Ishikawa (cell line): ENCODE measurements at regions not wholly inside any gene's neighbourhood (a gene's known extent, or its start where the extent isn't known, plus 50 kb on each side); places are given as distances from the start of the nearest gene placed in this dataset.

Source experiments
- CEBPB ChIP-seq: IDR thresholded peaks from 2 replicates; pipeline ENCODE4 v1.6.1; 2012
- CREB1 ChIP-seq: IDR thresholded peaks from 2 replicates; pipeline ENCODE4 v1.6.1; 2012; ENCODE audit warnings: low read depth
- EGR1 ChIP-seq: IDR thresholded peaks from 2 replicates; pipeline ENCODE4 v1.6.1; 2012
- EP300 ChIP-seq: IDR thresholded peaks from 2 replicates; pipeline ENCODE4 v1.6.1; 2012; ENCODE audit warnings: borderline replicate concordance
- FOXM1 ChIP-seq: IDR thresholded peaks from 2 replicates; pipeline ENCODE4 v1.6.1; 2012; ENCODE audit warnings: low read depth, borderline replicate concordance
- NFIC ChIP-seq: IDR thresholded peaks from 2 replicates; pipeline ENCODE4 v1.6.1; 2012
- RAD21 ChIP-seq: IDR thresholded peaks from 2 replicates; pipeline ENCODE4 v1.6.1; 2012; ENCODE audit warnings: low read depth
- TAF1 ChIP-seq: IDR thresholded peaks from 2 replicates; pipeline ENCODE4 v1.6.1; 2012; ENCODE audit warnings: low read depth, mild to moderate bottlenecking
- TCF12 ChIP-seq: IDR thresholded peaks from 2 replicates; pipeline ENCODE4 v1.6.1; 2012; ENCODE audit warnings: low read depth
- TEAD4 ChIP-seq: IDR thresholded peaks from 2 replicates; pipeline ENCODE4 v1.6.1; 2012
- USF1 ChIP-seq: IDR thresholded peaks from 2 replicates; pipeline ENCODE4 v1.6.1; 2012
- YY1 ChIP-seq: IDR thresholded peaks from 2 replicates; pipeline ENCODE4 v1.6.1; 2012; ENCODE audit warnings: low read depth
- ZBTB7A ChIP-seq: IDR thresholded peaks from 2 replicates; pipeline ENCODE4 v1.6.1; 2012; ENCODE audit warnings: low read depth
- TF ChIP-seq, protein P1 (sequence below): IDR thresholded peaks from 2 replicates; pipeline ENCODE4 v1.6.1; 2012; ENCODE audit warnings: low read depth, mild to moderate bottlenecking
- TF ChIP-seq, protein P2 (sequence below): IDR thresholded peaks from 2 replicates; pipeline ENCODE4 v1.6.1; 2012

DNA sequence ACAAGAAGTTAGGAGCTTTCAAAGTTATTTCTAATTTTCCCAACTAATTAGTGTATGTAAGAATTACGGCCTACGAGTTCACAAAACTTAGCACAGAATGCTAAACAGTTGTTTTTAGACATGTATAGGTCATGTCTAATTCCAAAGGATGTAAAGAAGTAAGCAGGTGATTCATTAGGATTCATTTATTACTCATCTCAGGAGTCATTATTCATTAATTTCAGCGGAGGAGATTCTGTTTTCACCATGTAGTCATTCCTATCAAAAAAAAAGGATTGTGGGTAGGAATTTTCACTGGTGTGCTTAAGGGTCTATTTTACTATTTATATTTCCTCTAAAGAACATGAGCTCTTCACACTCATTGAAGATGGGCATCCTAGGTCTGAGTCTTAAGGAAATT lies 532.2 kb downstream of the ACTL7B start:
- TF ChIP-seq RAD21 = no peak
- TF ChIP-seq TEAD4 = no peak
- TF ChIP-seq, protein P1, sequence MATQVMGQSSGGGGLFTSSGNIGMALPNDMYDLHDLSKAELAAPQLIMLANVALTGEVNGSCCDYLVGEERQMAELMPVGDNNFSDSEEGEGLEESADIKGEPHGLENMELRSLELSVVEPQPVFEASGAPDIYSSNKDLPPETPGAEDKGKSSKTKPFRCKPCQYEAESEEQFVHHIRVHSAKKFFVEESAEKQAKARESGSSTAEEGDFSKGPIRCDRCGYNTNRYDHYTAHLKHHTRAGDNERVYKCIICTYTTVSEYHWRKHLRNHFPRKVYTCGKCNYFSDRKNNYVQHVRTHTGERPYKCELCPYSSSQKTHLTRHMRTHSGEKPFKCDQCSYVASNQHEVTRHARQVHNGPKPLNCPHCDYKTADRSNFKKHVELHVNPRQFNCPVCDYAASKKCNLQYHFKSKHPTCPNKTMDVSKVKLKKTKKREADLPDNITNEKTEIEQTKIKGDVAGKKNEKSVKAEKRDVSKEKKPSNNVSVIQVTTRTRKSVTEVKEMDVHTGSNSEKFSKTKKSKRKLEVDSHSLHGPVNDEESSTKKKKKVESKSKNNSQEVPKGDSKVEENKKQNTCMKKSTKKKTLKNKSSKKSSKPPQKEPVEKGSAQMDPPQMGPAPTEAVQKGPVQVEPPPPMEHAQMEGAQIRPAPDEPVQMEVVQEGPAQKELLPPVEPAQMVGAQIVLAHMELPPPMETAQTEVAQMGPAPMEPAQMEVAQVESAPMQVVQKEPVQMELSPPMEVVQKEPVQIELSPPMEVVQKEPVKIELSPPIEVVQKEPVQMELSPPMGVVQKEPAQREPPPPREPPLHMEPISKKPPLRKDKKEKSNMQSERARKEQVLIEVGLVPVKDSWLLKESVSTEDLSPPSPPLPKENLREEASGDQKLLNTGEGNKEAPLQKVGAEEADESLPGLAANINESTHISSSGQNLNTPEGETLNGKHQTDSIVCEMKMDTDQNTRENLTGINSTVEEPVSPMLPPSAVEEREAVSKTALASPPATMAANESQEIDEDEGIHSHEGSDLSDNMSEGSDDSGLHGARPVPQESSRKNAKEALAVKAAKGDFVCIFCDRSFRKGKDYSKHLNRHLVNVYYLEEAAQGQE = no peak
- no peak for TF ChIP-seq FOXM1
- TF ChIP-seq, protein P2, sequence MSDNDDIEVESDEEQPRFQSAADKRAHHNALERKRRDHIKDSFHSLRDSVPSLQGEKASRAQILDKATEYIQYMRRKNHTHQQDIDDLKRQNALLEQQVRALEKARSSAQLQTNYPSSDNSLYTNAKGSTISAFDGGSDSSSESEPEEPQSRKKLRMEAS = no peak
- no peak for TF ChIP-seq TCF12
- no peak for TF ChIP-seq USF1
- TF ChIP-seq ZBTB7A = no peak
- no peak for TF ChIP-seq EP300
- no peak for TF ChIP-seq CEBPB
- TF ChIP-seq YY1 = no peak
- TF ChIP-seq CREB1 = no peak
- TF ChIP-seq NFIC = no peak
- TF ChIP-seq TAF1 = no peak
- no peak for TF ChIP-seq EGR1

GRCh38 chr9:108322326-108323098 lies 533.3 kb downstream of the ACTL7B start:
- no peak for TF ChIP-seq EGR1
- TF ChIP-seq USF1 = no peak
- TF ChIP-seq TAF1 = no peak
- TF ChIP-seq ZBTB7A = no peak
- TF ChIP-seq YY1 = no peak
- TF ChIP-seq CREB1 = no peak
- TF ChIP-seq, protein P1 = no peak
- TF ChIP-seq TCF12 = no peak

- TF ChIP-seq TCF12 (no peak), RAD21 (no peak), EP300 (no peak), EGR1 (no peak), FOXM1 (no peak), USF1 (no peak), TEAD4 (no peak), TAF1 (no peak), NFIC (no peak), ZBTB7A (no peak), CREB1 (no peak), CEBPB (no peak), YY1 (no peak)
- TF ChIP-seq, protein P1 = no peak
- TF ChIP-seq, protein P2 = no peak
Observed at GRCh38 chr9:108316630-108317029, 539.2 kb downstream of the ACTL7B start.

GRCh38 chr9:108316066-108316465 lies 539.7 kb downstream of the ACTL7B start:
- TF ChIP-seq, protein P2 = no peak
- TF ChIP-seq NFIC (no peak), EP300 (no peak)
